ENCODE measurements at regions not wholly inside any gene's neighbourhood (a gene's known extent, or its start where the extent isn't known, plus 50 kb on each side); places are given as distances from the start of the nearest gene placed in this dataset.

GRCh38 chr1:25037174-25038074 is 107.3 kb upstream of the RUNX3 start:
- no peaks in the 10 kb centered on the region for H3K9me2 ChIP-seq (replicated peaks; ENCODE audit: insufficient read depth, low read length)
- no peaks in the 10 kb centered on the region for H3K79me2 ChIP-seq (ENCODE audit: low read length)
- H2AFZ ChIP-seq (ENCODE audit: low read length), result 0 out of 2 replicates have a peak overlapping the region, but pooled peaks have one; percentile 21
- H3K27ac ChIP-seq (ENCODE audit: low read length), result no peak overlapping the region
- H3F3A ChIP-seq (ENCODE audit: insufficient read depth, low read length), result no peaks in the 10 kb centered on the region
- H3K9ac ChIP-seq (ENCODE audit: low read length), result no peak overlapping the region
- peaks cover 5% of the 10 kb centered on the region; the same call in 1 of the 2 replicates for H3K4me1 ChIP-seq (ENCODE audit: low read length)
- no peaks in the 10 kb centered on the region for H3K27me3 ChIP-seq (replicated peaks; ENCODE audit: insufficient read depth, low read length)
- DNase-seq, result peak; percentile 58
- H3K4me3 ChIP-seq (ENCODE audit: low read length), result no peak overlapping the region; the same call in 1 of the 2 replicates
- H3K9me3 ChIP-seq (replicated peaks; ENCODE audit: insufficient read depth, low read length), result no peaks in the 10 kb centered on the region
- H3K36me3 ChIP-seq (replicated peaks; ENCODE audit: insufficient read depth, low read length), result no peaks in the 10 kb centered on the region
- no peaks in the 10 kb centered on the region for H4K20me1 ChIP-seq (ENCODE audit: insufficient read depth, low read length)
- TF ChIP-seq EZH2 (optimal IDR thresholded peaks at IDR 0.05; ENCODE audit: low read depth, low read length), result no peak
- peak; percentile 83 for TF ChIP-seq CTCF (IDR thresholded peaks at IDR 0.05; ENCODE audit: low read length)
- peak overlapping the region; percentile 48 for H3K4me2 ChIP-seq (ENCODE audit: low read depth, low read length)

GRCh38 chr1:25036117-25036546 is 106.1 kb upstream of the RUNX3 start:
- H3K4me1 ChIP-seq (ENCODE audit: low read length), result peaks cover 10% of the 10 kb centered on the region
- H3K9ac ChIP-seq (ENCODE audit: low read length), result no peak overlapping the region
- DNase-seq, result no peak
- no peaks in the 10 kb centered on the region for H3K36me3 ChIP-seq (replicated peaks; ENCODE audit: insufficient read depth, low read length)
- TF ChIP-seq EZH2phosphoT487 (IDR thresholded peaks at IDR 0.05; ENCODE audit: low read length) (no peak), CTCF (IDR thresholded peaks at IDR 0.05; ENCODE audit: low read length) (no peak), EZH2 (optimal IDR thresholded peaks at IDR 0.05; ENCODE audit: low read depth, low read length) (no peak)
- H3K9me2 ChIP-seq (replicated peaks; ENCODE audit: insufficient read depth, low read length), result no peaks in the 10 kb centered on the region
- no peaks in the 10 kb centered on the region for H3K79me2 ChIP-seq (ENCODE audit: low read length)
- H3K4me3 ChIP-seq (ENCODE audit: low read length), result no peak overlapping the region
- H4K20me1 ChIP-seq (ENCODE audit: insufficient read depth, low read length), result no peaks in the 10 kb centered on the region
- H3K27ac ChIP-seq (ENCODE audit: low read length), result no peak overlapping the region
- H3K9me3 ChIP-seq (replicated peaks; ENCODE audit: insufficient read depth, low read length), result no peaks in the 10 kb centered on the region
- H2AFZ ChIP-seq (ENCODE audit: low read length), result no peak overlapping the region
- no peaks in the 10 kb centered on the region for H3F3A ChIP-seq (ENCODE audit: insufficient read depth, low read length)
- no peak overlapping the region for H3K4me2 ChIP-seq (ENCODE audit: low read depth, low read length)
- H3K27me3 ChIP-seq (replicated peaks; ENCODE audit: insufficient read depth, low read length), result no peaks in the 10 kb centered on the region

- TF ChIP-seq EZH2phosphoT487 (IDR thresholded peaks at IDR 0.05; ENCODE audit: low read length) (no peak), CTCF (IDR thresholded peaks at IDR 0.05; ENCODE audit: low read length) (no peak), EZH2 (optimal IDR thresholded peaks at IDR 0.05; ENCODE audit: low read depth, low read length) (no peak)
- Histone ChIP-seq H3K27me3 (replicated peaks; ENCODE audit: insufficient read depth, low read length) (no peaks in the 10 kb centered on the region), H3K4me2 (ENCODE audit: low read depth, low read length) (no peak overlapping the region), H3K4me1 (ENCODE audit: low read length) (peaks cover 10% of the 10 kb centered on the region), H3K9me2 (replicated peaks; ENCODE audit: insufficient read depth, low read length) (no peaks in the 10 kb centered on the region), H3K79me2 (ENCODE audit: low read length) (no peaks in the 10 kb centered on the region), H3K27ac (ENCODE audit: low read length) (no peak overlapping the region), H3K4me3 (ENCODE audit: low read length) (no peak overlapping the region), H3K9me3 (replicated peaks; ENCODE audit: insufficient read depth, low read length) (no peaks in the 10 kb centered on the region), H3F3A (ENCODE audit: insufficient read depth, low read length) (no peaks in the 10 kb centered on the region), H2AFZ (ENCODE audit: low read length) (no peak overlapping the region), H4K20me1 (ENCODE audit: insufficient read depth, low read length) (no peaks in the 10 kb centered on the region), H3K9ac (ENCODE audit: low read length) (no peak overlapping the region), H3K36me3 (replicated peaks; ENCODE audit: insufficient read depth, low read length) (no peaks in the 10 kb centered on the region)
- DNase-seq, result no peak
These were observed 105.5 kb upstream of the RUNX3 start for GRCh38 chr1:25035523-25036116.

All from MM.1S (cell line).